Parathyroid adenoma (tissue), 2 donors: ENCODE measurements at regions not wholly inside any gene's neighbourhood (a gene's known extent, or its start where the extent isn't known, plus 50 kb on each side); places are given as distances from the start of the nearest gene placed in this dataset.

Experiments used
- H2AFZ ChIP-seq: fragments of 300-600 bp; sonication (generic); one replicate; pipeline ENCODE4 v1.7.0; 2017; ENCODE audit warnings: antibody characterized with exemption, mild to moderate bottlenecking
- H3K27ac ChIP-seq: fragments of 300-600 bp; sonication (generic); one replicate; pipeline ENCODE4 v1.7.0; 2017
- H3K27me3 ChIP-seq: fragments of 300-600 bp; sonication (generic); one replicate; pipeline ENCODE4 v1.7.0; 2017; ENCODE audit warnings: low read length; ENCODE audit not compliant: control insufficient read depth, insufficient read depth
- H3K36me3 ChIP-seq: fragments of 300-600 bp; sonication (generic); one replicate; pipeline ENCODE4 v1.7.0; 2017; ENCODE audit warnings: low read length; ENCODE audit not compliant: control insufficient read depth, insufficient read depth
- H3K4me1 ChIP-seq: fragments of 300-600 bp; sonication (generic); one replicate; pipeline ENCODE4 v1.7.0; 2017; ENCODE audit warnings: control low read depth
- H3K4me2 ChIP-seq: fragments of 300-600 bp; sonication (generic); one replicate; pipeline ENCODE4 v1.7.0; 2017; ENCODE audit warnings: low read length
- H3K4me3 ChIP-seq: fragments of 300-600 bp; sonication (generic); one replicate; pipeline ENCODE4 v1.7.0; 2017; ENCODE audit warnings: low read depth, low read length
- H3K79me2 ChIP-seq: fragments of 300-600 bp; sonication (generic); one replicate; pipeline ENCODE4 v1.7.0; 2017; ENCODE audit warnings: control low read depth
- H3K9ac ChIP-seq: fragments of 300-600 bp; sonication (generic); one replicate; pipeline ENCODE4 v1.7.0; 2017; ENCODE audit warnings: mild to moderate bottlenecking
- H3K9me3 ChIP-seq: fragments of 300-600 bp; sonication (generic); one replicate; pipeline ENCODE4 v1.7.0; 2017; ENCODE audit warnings: low read length; ENCODE audit not compliant: control insufficient read depth
- CTCF ChIP-seq: fragments of 300-600 bp; sonication (generic); IDR thresholded peaks from one replicate; pipeline ENCODE4 v1.7.0; 2017; ENCODE audit warnings: antibody characterized with exemption, mild to moderate bottlenecking
- donor health status: primary hyperparathyroidism.

DNA sequence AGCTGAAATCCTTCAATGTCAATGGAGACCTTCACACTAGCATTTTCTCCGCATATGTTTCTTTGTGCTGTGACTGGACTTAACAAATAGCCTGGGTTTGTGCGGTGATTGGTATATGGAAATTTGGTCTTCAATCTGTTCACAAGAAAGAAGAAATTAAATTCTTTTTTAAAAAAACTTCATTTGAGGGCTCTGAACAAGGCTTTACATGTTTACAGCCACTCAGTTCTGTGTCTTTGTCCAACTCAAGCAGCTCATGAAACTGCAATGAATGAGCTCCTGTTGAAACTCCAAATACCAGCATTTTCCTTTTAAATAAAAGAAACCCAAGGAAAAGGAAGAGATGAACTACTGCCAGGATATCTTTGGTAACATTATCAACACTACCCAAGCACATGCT, 57.3 kb downstream of the PIK3C2A start:
- Histone ChIP-seq H3K79me2 (no peaks in the 10 kb centered on the region), H3K36me3 (no peaks in the 10 kb centered on the region), H3K4me1 (peaks cover 2% of the 10 kb centered on the region), H3K4me3 (no peak overlapping the region), H3K27me3 (no peaks in the 10 kb centered on the region), H3K4me2 (no peak overlapping the region), H3K27ac (no peak overlapping the region), H2AFZ (no peak overlapping the region), H3K9ac (no peak overlapping the region), H3K9me3 (no peaks in the 10 kb centered on the region)
- TF ChIP-seq CTCF, result no peak

GRCh38 chr11:17148536-17148935, 59.2 kb downstream of the PIK3C2A start:
- Histone ChIP-seq H3K4me2 (no peak overlapping the region), H3K9ac (no peak overlapping the region), H3K27ac (no peak overlapping the region), H3K4me3 (no peak overlapping the region), H3K9me3 (no peaks in the 10 kb centered on the region), H3K27me3 (no peaks in the 10 kb centered on the region), H2AFZ (no peak overlapping the region), H3K36me3 (no peaks in the 10 kb centered on the region), H3K4me1 (no peaks in the 10 kb centered on the region), H3K79me2 (no peaks in the 10 kb centered on the region)
- TF ChIP-seq CTCF, result no peak

DNA sequence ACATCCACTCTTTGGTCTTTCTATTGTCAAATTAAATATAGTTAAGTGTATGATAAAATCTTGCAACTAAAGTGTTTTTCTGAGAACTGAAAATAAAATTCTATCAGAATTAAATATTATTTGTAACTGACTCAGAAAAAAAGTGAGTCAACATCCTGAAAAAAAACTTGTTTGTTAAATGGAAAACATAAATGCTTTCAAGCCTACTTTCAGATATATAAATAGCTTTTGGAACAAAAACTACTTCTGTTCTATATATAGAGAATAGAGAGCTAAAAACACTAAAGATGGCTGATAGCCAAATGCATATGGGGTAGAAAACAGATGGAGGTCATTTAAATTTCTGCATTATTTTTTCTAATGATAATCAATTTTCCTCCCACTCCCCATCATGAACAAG, 61.8 kb downstream of the PIK3C2A start:
- Histone ChIP-seq H3K36me3 (no peaks in the 10 kb centered on the region), H3K4me1 (no peaks in the 10 kb centered on the region), H3K4me3 (no peak overlapping the region), H3K9ac (no peak overlapping the region), H3K27me3 (no peaks in the 10 kb centered on the region), H3K27ac (no peak overlapping the region), H2AFZ (no peak overlapping the region), H3K9me3 (no peaks in the 10 kb centered on the region), H3K79me2 (no peaks in the 10 kb centered on the region), H3K4me2 (no peak overlapping the region)
- TF ChIP-seq CTCF, result no peak

- H3K9ac ChIP-seq, result no peak overlapping the region
- no peak overlapping the region for H3K27ac ChIP-seq
- H3K79me2 ChIP-seq, result no peaks in the 10 kb centered on the region
- H3K36me3 ChIP-seq, result no peaks in the 10 kb centered on the region
- no peak overlapping the region for H2AFZ ChIP-seq
- no peak for TF ChIP-seq CTCF
- no peak overlapping the region for H3K4me3 ChIP-seq
- H3K4me2 ChIP-seq, result no peak overlapping the region
- no peaks in the 10 kb centered on the region for H3K4me1 ChIP-seq
- no peaks in the 10 kb centered on the region for H3K9me3 ChIP-seq
- no peaks in the 10 kb centered on the region for H3K27me3 ChIP-seq
Measured at GRCh38 chr11:17142450-17142849, 65.0 kb upstream of the RPS13 start.

DNA sequence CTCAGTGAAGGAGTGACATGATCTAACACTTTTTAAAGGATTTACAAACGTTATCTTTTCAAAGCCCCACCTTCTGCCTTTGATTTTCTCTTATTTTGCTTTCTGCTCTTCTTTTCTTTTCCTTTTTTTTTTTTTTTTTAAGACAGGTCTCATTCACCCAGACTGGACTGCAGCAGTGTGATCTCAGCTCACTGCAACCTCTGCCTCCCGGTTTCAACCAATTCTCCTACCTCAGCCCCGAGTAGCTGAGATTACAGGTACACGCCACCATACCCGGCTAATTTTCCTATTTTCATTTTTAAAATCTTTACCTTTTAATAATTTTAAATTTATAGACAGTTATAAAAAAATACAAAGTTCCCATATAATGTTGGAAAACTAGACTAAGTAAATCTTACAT, 63.7 kb upstream of the RPS13 start:
- no peak for TF ChIP-seq CTCF
- no peaks in the 10 kb centered on the region for H3K9me3 ChIP-seq
- no peak overlapping the region for H3K4me2 ChIP-seq
- no peaks in the 10 kb centered on the region for H3K36me3 ChIP-seq
- H3K9ac ChIP-seq, result no peak overlapping the region
- H3K4me3 ChIP-seq, result no peak overlapping the region
- no peaks in the 10 kb centered on the region for H3K4me1 ChIP-seq
- no peaks in the 10 kb centered on the region for H3K79me2 ChIP-seq
- H3K27ac ChIP-seq, result no peak overlapping the region
- no peak overlapping the region for H2AFZ ChIP-seq
- no peaks in the 10 kb centered on the region for H3K27me3 ChIP-seq
